ENCODE measurements at regions not wholly inside any gene's neighbourhood (a gene's known extent, or its start where the extent isn't known, plus 50 kb on each side); places are given as distances from the start of the nearest gene placed in this dataset.

- Mint-ChIP-seq H3K36me3 (ENCODE audit: unreplicated experiment) (peaks cover 5% of the 10 kb centered on the region), H3K4me3 (ENCODE audit: unreplicated experiment) (no peak overlapping the region), H3K27ac (ENCODE audit: unreplicated experiment) (no peak overlapping the region), H3K4me1 (ENCODE audit: low read depth, unreplicated experiment) (no peaks in the 10 kb centered on the region), H3K27me3 (ENCODE audit: unreplicated experiment) (no peaks in the 10 kb centered on the region), H3K9me3 (ENCODE audit: unreplicated experiment) (peaks cover 2% of the 10 kb centered on the region)
- TF ChIP-seq, protein P1, sequence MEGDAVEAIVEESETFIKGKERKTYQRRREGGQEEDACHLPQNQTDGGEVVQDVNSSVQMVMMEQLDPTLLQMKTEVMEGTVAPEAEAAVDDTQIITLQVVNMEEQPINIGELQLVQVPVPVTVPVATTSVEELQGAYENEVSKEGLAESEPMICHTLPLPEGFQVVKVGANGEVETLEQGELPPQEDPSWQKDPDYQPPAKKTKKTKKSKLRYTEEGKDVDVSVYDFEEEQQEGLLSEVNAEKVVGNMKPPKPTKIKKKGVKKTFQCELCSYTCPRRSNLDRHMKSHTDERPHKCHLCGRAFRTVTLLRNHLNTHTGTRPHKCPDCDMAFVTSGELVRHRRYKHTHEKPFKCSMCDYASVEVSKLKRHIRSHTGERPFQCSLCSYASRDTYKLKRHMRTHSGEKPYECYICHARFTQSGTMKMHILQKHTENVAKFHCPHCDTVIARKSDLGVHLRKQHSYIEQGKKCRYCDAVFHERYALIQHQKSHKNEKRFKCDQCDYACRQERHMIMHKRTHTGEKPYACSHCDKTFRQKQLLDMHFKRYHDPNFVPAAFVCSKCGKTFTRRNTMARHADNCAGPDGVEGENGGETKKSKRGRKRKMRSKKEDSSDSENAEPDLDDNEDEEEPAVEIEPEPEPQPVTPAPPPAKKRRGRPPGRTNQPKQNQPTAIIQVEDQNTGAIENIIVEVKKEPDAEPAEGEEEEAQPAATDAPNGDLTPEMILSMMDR (IDR thresholded peaks at IDR 0.05; ENCODE audit: partially characterized antibody, unreplicated experiment) = no peak
- DNase-seq = no peak
These were observed 236.9 kb downstream of the TBXT start for GRCh38 chr6:165930668-165931214.

- TF ChIP-seq, protein P1 (IDR thresholded peaks at IDR 0.05; ENCODE audit: partially characterized antibody, unreplicated experiment) = no peak
- H3K4me1 Mint-ChIP-seq (ENCODE audit: low read depth, unreplicated experiment) = no peaks in the 10 kb centered on the region
- H3K9me3 Mint-ChIP-seq (ENCODE audit: unreplicated experiment) = peaks cover 2% of the 10 kb centered on the region
- no peak overlapping the region for H3K4me3 Mint-ChIP-seq (ENCODE audit: unreplicated experiment)
- no peaks in the 10 kb centered on the region for H3K27me3 Mint-ChIP-seq (ENCODE audit: unreplicated experiment)
- no peak for DNase-seq
- H3K36me3 Mint-ChIP-seq (ENCODE audit: unreplicated experiment) = no peaks in the 10 kb centered on the region
- H3K27ac Mint-ChIP-seq (ENCODE audit: unreplicated experiment) = no peak overlapping the region
These were observed 238.0 kb downstream of the TBXT start for GRCh38 chr6:165929607-165930006.

DNA sequence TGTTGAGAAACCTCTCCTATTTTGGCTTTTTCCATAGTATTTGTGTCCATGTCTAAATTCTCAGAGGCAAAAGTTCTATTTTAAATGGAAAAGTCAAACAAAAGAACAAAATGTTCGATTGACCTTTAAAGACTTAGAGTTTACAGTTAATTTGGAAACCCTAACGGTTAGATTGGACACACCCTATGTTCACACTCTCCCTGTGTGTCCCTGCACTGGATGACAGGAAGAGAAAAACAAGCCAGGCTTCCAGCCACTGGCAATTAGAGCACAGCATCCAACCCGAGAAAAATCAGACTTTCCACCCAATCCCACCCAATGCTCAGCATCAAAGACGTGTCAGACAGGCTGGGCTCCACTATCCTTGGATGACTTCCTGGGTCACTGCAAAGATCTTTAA lies 241.3 kb downstream of the TBXT start:
- TF ChIP-seq, protein P1 (IDR thresholded peaks at IDR 0.05; ENCODE audit: partially characterized antibody, unreplicated experiment) = no peak
- H3K4me3 Mint-ChIP-seq (ENCODE audit: unreplicated experiment) = no peak overlapping the region
- no peaks in the 10 kb centered on the region for H3K36me3 Mint-ChIP-seq (ENCODE audit: unreplicated experiment)
- no peak overlapping the region for H3K27ac Mint-ChIP-seq (ENCODE audit: unreplicated experiment)
- no peaks in the 10 kb centered on the region for H3K27me3 Mint-ChIP-seq (ENCODE audit: unreplicated experiment)
- no peak for DNase-seq
- H3K4me1 Mint-ChIP-seq (ENCODE audit: low read depth, unreplicated experiment) = peaks cover 3% of the 10 kb centered on the region
- H3K9me3 Mint-ChIP-seq (ENCODE audit: unreplicated experiment) = peaks cover 3% of the 10 kb centered on the region

GRCh38 chr6:165925474-165926156 lies 242.0 kb downstream of the TBXT start:
- TF ChIP-seq, protein P1 (IDR thresholded peaks at IDR 0.05; ENCODE audit: partially characterized antibody, unreplicated experiment) = no peak
- no peak overlapping the region for H3K27ac Mint-ChIP-seq (ENCODE audit: unreplicated experiment)
- no peaks in the 10 kb centered on the region for H3K36me3 Mint-ChIP-seq (ENCODE audit: unreplicated experiment)
- H3K4me1 Mint-ChIP-seq (ENCODE audit: low read depth, unreplicated experiment) = peaks cover 3% of the 10 kb centered on the region
- no peaks in the 10 kb centered on the region for H3K27me3 Mint-ChIP-seq (ENCODE audit: unreplicated experiment)
- H3K4me3 Mint-ChIP-seq (ENCODE audit: unreplicated experiment) = no peak overlapping the region
- no peak for DNase-seq
- H3K9me3 Mint-ChIP-seq (ENCODE audit: unreplicated experiment) = peaks cover 3% of the 10 kb centered on the region

DNA sequence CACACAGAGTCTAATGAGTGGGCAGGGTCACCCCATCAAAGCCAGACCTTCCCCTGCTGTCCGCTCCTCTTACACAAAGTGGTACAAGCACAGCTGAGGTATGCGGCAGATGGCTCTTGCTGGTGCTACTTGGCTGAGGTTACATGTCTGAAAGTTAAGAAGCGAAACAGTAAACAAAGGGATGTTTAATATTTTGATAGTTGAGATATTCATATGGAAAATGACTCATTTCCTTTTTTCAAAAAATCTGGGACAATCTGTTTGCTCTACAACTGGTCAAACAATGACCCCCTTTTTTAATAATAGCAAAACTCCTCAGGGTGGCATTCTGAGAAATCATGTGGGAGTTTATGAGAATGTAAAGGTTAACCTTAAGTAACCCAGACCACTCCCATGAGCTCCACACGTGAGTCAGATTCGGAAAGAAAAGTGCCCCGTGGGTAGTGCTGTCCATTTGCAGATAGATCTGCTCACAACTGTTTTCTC lies 245.3 kb downstream of the TBXT start:
- no peak overlapping the region for H3K27ac Mint-ChIP-seq (ENCODE audit: unreplicated experiment)
- H3K36me3 Mint-ChIP-seq (ENCODE audit: unreplicated experiment) = no peaks in the 10 kb centered on the region
- peaks cover 2% of the 10 kb centered on the region for H3K9me3 Mint-ChIP-seq (ENCODE audit: unreplicated experiment)
- TF ChIP-seq, protein P1 (IDR thresholded peaks at IDR 0.05; ENCODE audit: partially characterized antibody, unreplicated experiment) = no peak
- peaks cover 3% of the 10 kb centered on the region for H3K4me1 Mint-ChIP-seq (ENCODE audit: low read depth, unreplicated experiment)
- H3K27me3 Mint-ChIP-seq (ENCODE audit: unreplicated experiment) = peaks cover under 1% of the 10 kb centered on the region
- DNase-seq = no peak
- H3K4me3 Mint-ChIP-seq (ENCODE audit: unreplicated experiment) = no peak overlapping the region
